ENCODE measurements at regions not wholly inside any gene's neighbourhood (a gene's known extent, or its start where the extent isn't known, plus 50 kb on each side); places are given as distances from the start of the nearest gene placed in this dataset.

GRCh38 chr6:117077300-117077699 lies 188.1 kb upstream of the VGLL2 start:
- intact Hi-C loops (cut with micrococcal nuclease; ENCODE audit: unreplicated experiment): no loop called here
- no TSS peak for BruUV-seq (replicated peaks)
- Histone ChIP-seq H3K4me1 (ENCODE audit: control insufficient read depth, insufficient read depth, low read length) (no peaks in the 10 kb centered on the region), H3K27me3 (replicated peaks in 1 of 2; ENCODE audit: control insufficient read depth in 2 of 2, insufficient read depth in 2 of 2, low read length in 1 of 2) (no peaks in the 10 kb centered on the region), H3K4me3 (no peak overlapping the region), H3K9ac (ENCODE audit: control insufficient read depth, insufficient read depth, low read length) (no peak overlapping the region), H3K79me2 (ENCODE audit: control insufficient read depth, insufficient read depth, low read length) (no peaks in the 10 kb centered on the region), H2AFZ (ENCODE audit: control insufficient read depth, low read depth, low read length) (no peak overlapping the region), H4K20me1 (ENCODE audit: control insufficient read depth, insufficient read depth) (no peaks in the 10 kb centered on the region), H3K36me3 (ENCODE audit: control insufficient read depth in 2 of 2, insufficient read depth in 2 of 2, low read length in 1 of 2) (no peaks in the 10 kb centered on the region), H3K4me2 (ENCODE audit: control insufficient read depth, insufficient read depth) (no peak overlapping the region), H3K9me3 (replicated peaks; ENCODE audit: control insufficient read depth, insufficient read depth, low read length) (no peaks in the 10 kb centered on the region), H3K27ac (ENCODE audit: control insufficient read depth, insufficient read depth) (no peak overlapping the region)
- ATAC-seq (no peak), FAIRE-seq (no peak), DNase-seq (ENCODE audit: low read depth, low spot score) (no peak)
- ChIA-PET SMC1A (ENCODE audit: uncharacterized antibody, unreplicated experiment) (no interaction called here), RAD21 (ENCODE audit: unreplicated experiment) (no interaction called here), CTCF (no interaction called here), POLR2A (no interaction called here)
- in situ Hi-C loops (cut with MboI): no loop called here
- WGBS (ENCODE audit: insufficient coverage, insufficient replicate concordance, low lambda C conversion rate, missing lambda C conversion rate): 38% methylated on average over 4 of the region's 4 CpGs
- no peak for TF ChIP-seq NR2C2 (IDR thresholded peaks at IDR 0.05; ENCODE audit: borderline replicate concordance, control insufficient read depth, insufficient read length, low read depth)
- no peak for TF ChIP-seq IRF3 (IDR thresholded peaks at IDR 0.05)
- TF ChIP-seq PRDM15 (CRISPR knock-in tag; IDR thresholded peaks at IDR 0.05): no peak
- no peak for TF ChIP-seq CHD1 (IDR thresholded peaks at IDR 0.05; ENCODE audit: low read depth, low read length)
- no peak for TF ChIP-seq CREB1 (IDR thresholded peaks at IDR 0.05; ENCODE audit: low read depth)
- TF ChIP-seq KLF5 (IDR thresholded peaks at IDR 0.05; ENCODE audit: partially characterized antibody): no peak
- TF ChIP-seq DPF2 (IDR thresholded peaks at IDR 0.05): no peak
- TF ChIP-seq YBX1 (IDR thresholded peaks at IDR 0.05): no peak
- no peak for TF ChIP-seq NFXL1 (IDR thresholded peaks at IDR 0.05; ENCODE audit: borderline replicate concordance)
- TF ChIP-seq SMAD5 (IDR thresholded peaks at IDR 0.05; ENCODE audit: low read depth): no peak
- no peak for TF ChIP-seq EGR1 (IDR thresholded peaks at IDR 0.05; ENCODE audit: borderline replicate concordance in 1 of 2, low read depth in 2 of 2, low read length in 2 of 2)
- no peak for TF ChIP-seq RELA (IDR thresholded peaks at IDR 0.05; ENCODE audit: borderline replicate concordance, partially characterized antibody)
- TF ChIP-seq HDAC6 (IDR thresholded peaks at IDR 0.05; ENCODE audit: unreplicated experiment): no peak
- TF ChIP-seq SIX5 (IDR thresholded peaks at IDR 0.05; ENCODE audit: low read depth, low read length, severe bottlenecking): no peak
- TF ChIP-seq CEBPB (IDR thresholded peaks at IDR 0.05; ENCODE audit: borderline replicate concordance in 1 of 2, low read depth in 2 of 2, low read length in 2 of 2): no peak
- TF ChIP-seq FOXK2 (IDR thresholded peaks at IDR 0.05): no peak
- TF ChIP-seq RELB (IDR thresholded peaks at IDR 0.05; ENCODE audit: low read depth): no peak
